ENCODE measurements at regions not wholly inside any gene's neighbourhood (a gene's known extent, or its start where the extent isn't known, plus 50 kb on each side); places are given as distances from the start of the nearest gene placed in this dataset.

DNA sequence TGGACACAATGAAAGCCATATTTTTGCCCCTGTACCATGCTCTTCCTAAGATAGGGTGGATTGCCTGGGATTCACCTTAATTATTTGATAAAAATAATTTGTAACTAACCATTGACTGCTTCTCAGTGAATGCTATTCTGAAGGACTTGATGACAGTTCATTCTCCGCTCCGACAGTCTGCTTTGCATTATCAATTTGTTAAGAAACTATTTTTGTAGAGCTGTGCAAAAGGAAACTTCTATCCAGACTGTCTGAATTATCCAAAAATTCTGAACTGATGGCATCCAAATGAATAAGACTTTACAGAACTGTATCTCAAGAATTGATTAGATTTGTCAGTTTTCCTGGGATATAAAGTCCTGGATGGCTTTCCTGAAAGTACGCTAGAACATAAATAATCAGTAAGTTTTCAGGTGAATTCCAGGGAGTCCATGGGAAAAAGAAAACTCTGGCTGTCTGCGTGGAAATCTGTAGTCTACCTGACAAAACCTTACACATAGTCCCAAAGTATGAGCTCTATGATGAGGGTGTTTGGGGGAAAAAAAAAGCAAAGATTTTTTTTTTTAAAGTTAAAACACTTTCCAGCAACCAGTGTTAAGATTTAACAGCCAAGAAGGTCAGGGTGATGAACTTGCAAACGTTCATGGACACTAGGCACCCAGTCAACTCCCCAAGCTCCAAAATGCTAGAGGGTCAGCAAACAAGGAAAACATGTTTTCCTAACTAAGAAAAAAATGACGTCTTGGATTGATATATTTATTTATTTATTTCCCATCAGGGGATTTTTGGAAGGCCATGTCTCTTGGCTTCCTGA lies 291.1 kb upstream of the TBX3 start:
- no peak overlapping the region for H3K4me3 Mint-ChIP-seq
- no peak for DNase-seq
- H3K4me1 Mint-ChIP-seq = no peaks in the 10 kb centered on the region
- peaks cover 2 to 12% (median 3%) of the 10 kb centered on the region in 6 donors for H3K9me3 Mint-ChIP-seq
- H3K27me3 Mint-ChIP-seq (ENCODE audit: low read depth in 3 of 3) = no peaks in the 10 kb centered on the region
- H3K27ac Mint-ChIP-seq = no peak overlapping the region
- H3K36me3 Mint-ChIP-seq = no peaks in the 10 kb centered on the region

DNA sequence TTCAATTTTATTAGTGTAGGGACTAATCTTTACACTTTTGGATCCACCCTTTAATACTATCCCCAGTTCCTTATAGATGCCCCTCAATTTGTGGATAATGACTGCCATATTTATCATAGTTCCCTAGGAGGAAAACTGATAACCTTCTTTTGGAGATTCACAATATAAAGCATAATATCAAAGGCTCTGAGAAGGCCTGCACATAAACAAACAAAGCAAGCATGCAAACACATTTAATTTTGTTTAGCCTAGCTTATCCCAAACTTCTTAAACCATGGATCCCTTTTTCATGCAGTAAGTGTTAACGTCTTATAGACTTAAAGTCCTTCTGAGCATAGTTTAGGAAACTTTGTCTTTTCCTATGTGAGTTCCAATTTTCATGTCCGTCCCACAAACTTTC lies 290.4 kb upstream of the TBX3 start:
- no peak for DNase-seq
- Mint-ChIP-seq H3K9me3 (peaks cover 2 to 15% (median 4%) of the 10 kb centered on the region in 6 donors), H3K36me3 (no peaks in the 10 kb centered on the region), H3K4me1 (no peaks in the 10 kb centered on the region), H3K4me3 (no peak overlapping the region), H3K27me3 (ENCODE audit: low read depth in 3 of 3) (no peaks in the 10 kb centered on the region), H3K27ac (no peak overlapping the region)

DNA sequence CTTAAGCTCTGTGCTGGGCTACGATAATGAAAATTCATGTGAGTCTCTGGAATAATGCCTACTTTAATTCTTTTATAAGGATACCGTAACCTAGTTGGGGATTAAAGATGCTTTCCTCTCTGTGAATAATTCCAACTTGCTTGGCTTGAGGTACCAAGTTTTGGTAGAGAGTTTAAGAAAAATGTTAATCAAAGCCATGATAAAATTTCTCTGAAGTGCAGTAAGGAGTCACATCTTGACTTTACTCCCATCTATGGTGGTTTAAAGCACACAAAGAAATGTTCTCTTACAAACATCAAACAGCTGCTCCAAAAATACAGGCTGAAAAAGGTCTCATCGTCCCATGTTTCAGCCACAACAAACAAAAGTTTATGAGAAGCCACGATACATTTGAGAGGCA lies 284.8 kb upstream of the TBX3 start:
- DNase-seq = no peak
- Mint-ChIP-seq H3K9me3 (peaks cover 1 to 21% (median 4%) of the 10 kb centered on the region in 6 donors), H3K27ac (no peak overlapping the region), H3K4me3 (no peak overlapping the region), H3K4me1 (no peaks in the 10 kb centered on the region), H3K36me3 (no peaks in the 10 kb centered on the region), H3K27me3 (ENCODE audit: low read depth in 3 of 3) (peaks cover 0 to 2% (median 0%) of the 10 kb centered on the region in 3 donors)

DNA sequence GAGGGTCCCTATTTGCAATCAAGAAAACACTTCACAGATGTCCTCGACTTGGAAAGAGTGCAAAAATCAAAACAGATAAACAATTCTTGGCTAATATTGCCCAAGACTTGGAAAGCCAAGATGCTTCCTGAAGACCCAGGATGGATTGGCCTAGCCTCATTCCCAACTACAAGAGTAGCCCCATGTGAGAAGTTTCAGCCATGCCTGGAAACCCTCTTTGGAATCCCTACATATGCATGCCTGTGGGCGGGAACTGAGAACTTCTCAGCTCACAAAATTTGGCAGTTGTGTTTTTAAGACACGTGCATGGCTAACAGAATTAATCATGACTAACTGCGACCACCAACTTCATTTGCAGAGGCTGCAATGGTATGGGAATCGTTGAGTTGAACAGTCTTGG lies 283.2 kb upstream of the TBX3 start:
- Mint-ChIP-seq H3K4me1 (no peaks in the 10 kb centered on the region), H3K27me3 (ENCODE audit: low read depth in 3 of 3) (peaks cover 0 to 2% (median 0%) of the 10 kb centered on the region in 3 donors), H3K4me3 (no peak overlapping the region), H3K27ac (no peak overlapping the region), H3K36me3 (no peaks in the 10 kb centered on the region), H3K9me3 (peaks cover 1 to 21% (median 4%) of the 10 kb centered on the region in 6 donors)
- DNase-seq = no peak

DNA sequence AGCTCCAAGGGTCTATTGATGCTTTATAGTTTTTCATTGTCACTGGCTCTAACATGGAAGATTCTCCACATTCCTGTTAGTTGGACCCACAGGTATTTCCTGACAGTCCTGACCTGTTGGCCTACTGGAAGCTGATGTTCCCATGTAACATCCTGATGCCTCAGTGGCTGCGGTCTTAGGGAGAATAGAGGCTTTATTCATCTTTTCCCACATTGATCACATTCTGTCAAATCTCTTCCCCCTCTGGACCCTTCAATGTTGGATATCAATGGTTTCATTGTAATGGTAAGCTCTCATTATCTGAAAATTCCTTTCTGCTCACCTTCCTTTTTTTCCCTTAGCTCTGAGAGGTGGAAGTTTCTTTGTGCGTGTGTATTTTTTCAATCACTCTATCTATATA lies 280.9 kb upstream of the TBX3 start:
- Mint-ChIP-seq H3K4me1 (no peaks in the 10 kb centered on the region), H3K4me3 (no peak overlapping the region), H3K27ac (no peak overlapping the region), H3K36me3 (no peaks in the 10 kb centered on the region), H3K27me3 (ENCODE audit: low read depth in 3 of 3) (peaks cover 0 to 2% (median 0%) of the 10 kb centered on the region in 3 donors), H3K9me3 (peaks cover 2 to 21% (median 4%) of the 10 kb centered on the region in 6 donors)
- no peak for DNase-seq

DNA sequence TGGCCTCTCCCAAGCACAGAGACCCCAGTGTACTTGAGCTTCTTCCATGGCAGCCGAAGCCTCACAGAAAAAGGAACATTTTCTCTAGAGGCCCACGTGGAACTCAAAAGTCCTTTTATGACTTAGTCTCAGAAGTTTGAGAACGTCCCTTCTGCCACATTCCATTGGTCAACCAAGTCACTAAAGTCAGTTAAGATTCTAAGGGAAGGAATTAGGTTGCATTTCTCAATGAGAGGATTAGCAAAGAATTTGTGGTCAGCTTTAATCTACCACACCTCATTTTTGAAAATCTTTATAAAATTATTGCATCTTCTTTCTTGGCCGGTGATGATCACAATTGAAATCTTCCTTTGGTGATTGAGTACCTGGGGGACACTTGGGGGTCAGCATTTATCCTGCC lies 279.9 kb upstream of the TBX3 start:
- no peak for DNase-seq

DNA sequence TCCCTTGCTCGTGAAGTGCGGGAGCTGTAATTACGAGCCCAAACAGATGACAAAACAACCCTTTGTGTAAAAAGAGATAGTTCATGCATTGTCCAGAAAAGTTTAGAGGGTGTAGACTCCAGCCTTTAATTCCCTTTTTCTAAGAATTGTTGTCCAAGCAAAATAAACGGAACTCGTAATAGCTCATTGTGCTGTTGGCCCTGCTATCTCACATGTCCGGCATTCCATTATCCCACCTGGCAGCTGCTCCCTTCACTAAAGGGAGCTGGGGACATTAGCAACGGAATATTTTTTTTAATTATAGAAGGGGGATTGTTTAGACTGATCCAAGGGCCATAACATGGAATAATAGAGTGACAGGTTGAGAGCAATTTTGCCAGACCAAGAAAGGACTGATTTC lies 277.5 kb upstream of the TBX3 start:
- no peaks in the 10 kb centered on the region for H3K27me3 Mint-ChIP-seq (ENCODE audit: low read depth in 3 of 3)
- no peaks in the 10 kb centered on the region for H3K36me3 Mint-ChIP-seq
- no peak for DNase-seq
- no peak overlapping the region for H3K4me3 Mint-ChIP-seq
- peaks cover 0 to 7% (median 3%) of the 10 kb centered on the region in 6 donors for H3K9me3 Mint-ChIP-seq
- no peaks in the 10 kb centered on the region for H3K4me1 Mint-ChIP-seq
- H3K27ac Mint-ChIP-seq = no peak overlapping the region

More for the DNA sequence above, 279.9 kb upstream of the TBX3 start:
- Mint-ChIP-seq H3K27ac (no peak overlapping the region), H3K36me3 (no peaks in the 10 kb centered on the region), H3K4me1 (no peaks in the 10 kb centered on the region), H3K4me3 (no peak overlapping the region), H3K27me3 (ENCODE audit: low read depth in 3 of 3) (peaks cover 0 to 2% (median 0%) of the 10 kb centered on the region in 3 donors), H3K9me3 (peaks cover 0 to 12% (median 5%) of the 10 kb centered on the region in 6 donors)

DNA sequence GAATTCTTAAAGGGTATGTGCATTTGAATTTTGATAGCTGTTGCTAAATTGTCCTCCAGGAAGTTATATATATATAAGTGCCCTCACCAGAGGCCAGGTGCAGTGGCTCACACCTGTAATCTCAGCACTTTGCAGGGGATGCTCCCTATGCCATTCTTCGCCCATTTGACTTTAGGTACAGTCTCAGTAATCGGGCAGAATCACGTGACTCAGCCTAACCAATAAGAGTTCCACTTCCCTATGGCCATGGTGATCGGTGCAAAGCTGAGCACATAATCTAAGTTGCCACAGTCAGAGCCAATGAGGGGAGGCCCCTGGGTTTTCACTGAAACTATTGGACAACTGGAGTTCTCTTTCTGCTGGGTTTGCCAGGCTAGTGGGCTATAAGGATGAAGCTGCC lies 274.6 kb upstream of the TBX3 start:
- Mint-ChIP-seq H3K27me3 (ENCODE audit: low read depth in 3 of 3) (no peaks in the 10 kb centered on the region), H3K36me3 (no peaks in the 10 kb centered on the region), H3K4me1 (no peaks in the 10 kb centered on the region), H3K27ac (no peak overlapping the region), H3K4me3 (no peak overlapping the region), H3K9me3 (peaks cover 0 to 6% (median 0%) of the 10 kb centered on the region in 6 donors)
- no peak for DNase-seq

DNA sequence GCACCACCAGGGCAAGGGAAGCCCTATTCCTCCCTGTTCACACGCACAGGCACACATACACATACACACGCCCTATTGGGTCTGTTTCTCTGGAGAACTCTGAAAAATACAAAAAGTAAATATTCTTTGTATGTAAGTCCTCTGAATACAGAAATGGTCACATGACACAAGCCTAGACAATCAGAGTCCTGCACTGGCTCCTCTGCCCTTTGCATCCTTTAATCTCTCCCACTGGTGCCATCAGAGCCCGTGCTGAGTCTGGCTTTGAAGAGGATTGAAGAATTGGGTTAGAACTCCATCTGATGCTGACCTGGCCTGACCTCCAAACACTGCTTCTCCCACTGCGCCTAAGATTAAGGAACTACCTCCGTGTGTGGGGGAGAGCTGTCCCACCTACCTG lies 273.2 kb upstream of the TBX3 start:
- Mint-ChIP-seq H3K4me3 (no peak overlapping the region), H3K9me3 (peaks cover 0 to 6% (median 0%) of the 10 kb centered on the region in 6 donors), H3K4me1 (no peaks in the 10 kb centered on the region), H3K27me3 (ENCODE audit: low read depth in 3 of 3) (peaks cover 0 to 1% (median 0%) of the 10 kb centered on the region in 3 donors), H3K27ac (no peak overlapping the region), H3K36me3 (no peaks in the 10 kb centered on the region)
- no peak for DNase-seq

DNA sequence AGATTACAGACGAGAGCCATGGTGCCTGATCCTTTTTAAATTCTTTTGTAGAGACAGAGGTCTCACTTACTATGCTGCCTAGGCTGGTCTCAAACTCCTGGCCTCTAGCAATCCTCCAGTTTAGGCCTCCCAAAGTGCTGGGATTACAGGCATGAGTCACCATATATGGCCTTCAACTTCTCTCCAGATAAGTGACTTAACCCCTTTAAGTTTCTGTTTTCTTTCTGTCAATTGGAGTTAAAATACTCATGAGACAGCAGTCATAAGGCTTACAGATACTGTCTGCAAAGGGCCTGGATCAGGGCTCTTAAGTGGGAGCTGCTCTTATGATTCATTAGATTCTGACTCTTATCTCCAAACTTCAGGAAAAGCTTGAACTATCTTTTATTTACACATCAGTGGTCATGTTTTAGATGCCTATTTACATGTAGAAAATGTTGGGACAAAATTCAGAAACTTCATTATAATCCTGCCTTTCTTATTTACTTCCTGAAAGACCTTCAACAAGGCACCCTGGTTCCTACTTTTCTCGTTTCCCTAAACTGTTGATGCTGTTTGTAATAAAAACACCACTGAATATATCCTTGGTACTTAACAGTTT lies 271.5 kb upstream of the TBX3 start:
- Mint-ChIP-seq H3K9me3 (peaks cover 0 to 6% (median 0%) of the 10 kb centered on the region in 6 donors), H3K4me3 (no peak overlapping the region), H3K36me3 (no peaks in the 10 kb centered on the region), H3K27me3 (ENCODE audit: low read depth in 3 of 3) (peaks cover 0 to 1% (median 0%) of the 10 kb centered on the region in 3 donors), H3K4me1 (no peaks in the 10 kb centered on the region), H3K27ac (no peak overlapping the region)
- DNase-seq = no peak

DNA sequence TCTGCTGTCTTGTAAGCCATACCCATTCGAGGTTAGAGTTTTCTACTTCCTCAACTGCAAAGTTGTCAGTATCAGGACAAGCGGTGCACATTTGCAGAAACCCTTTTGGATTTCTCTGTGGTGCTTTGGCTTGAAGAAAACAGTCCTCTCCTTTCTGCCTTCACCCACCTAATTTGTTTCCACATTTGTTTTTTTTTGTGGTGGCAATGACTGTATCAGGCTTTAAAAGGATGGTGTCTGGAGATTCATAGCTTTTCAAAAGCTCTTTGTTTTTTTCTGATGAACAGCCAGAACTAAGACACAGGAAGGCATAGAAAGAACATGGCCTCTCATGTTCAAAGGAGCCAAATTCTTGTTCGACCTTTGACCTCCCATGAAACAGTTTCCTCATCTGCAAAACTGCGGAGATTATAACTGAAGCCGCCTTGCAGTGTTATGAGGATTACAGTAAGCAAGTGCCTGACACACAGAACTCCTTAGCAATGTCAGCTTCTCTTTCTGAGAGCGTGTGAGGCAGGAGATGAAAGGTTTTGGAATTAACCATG lies 270.6 kb upstream of the TBX3 start:
- DNase-seq = no peak
- H3K36me3 Mint-ChIP-seq = no peaks in the 10 kb centered on the region
- H3K27me3 Mint-ChIP-seq (ENCODE audit: low read depth in 3 of 3) = peaks cover 0 to 1% (median 0%) of the 10 kb centered on the region in 3 donors
- H3K4me3 Mint-ChIP-seq = no peak overlapping the region
- H3K27ac Mint-ChIP-seq = no peak overlapping the region
- peaks cover 0 to 4% (median 0%) of the 10 kb centered on the region in 6 donors for H3K9me3 Mint-ChIP-seq
- no peaks in the 10 kb centered on the region for H3K4me1 Mint-ChIP-seq

DNA sequence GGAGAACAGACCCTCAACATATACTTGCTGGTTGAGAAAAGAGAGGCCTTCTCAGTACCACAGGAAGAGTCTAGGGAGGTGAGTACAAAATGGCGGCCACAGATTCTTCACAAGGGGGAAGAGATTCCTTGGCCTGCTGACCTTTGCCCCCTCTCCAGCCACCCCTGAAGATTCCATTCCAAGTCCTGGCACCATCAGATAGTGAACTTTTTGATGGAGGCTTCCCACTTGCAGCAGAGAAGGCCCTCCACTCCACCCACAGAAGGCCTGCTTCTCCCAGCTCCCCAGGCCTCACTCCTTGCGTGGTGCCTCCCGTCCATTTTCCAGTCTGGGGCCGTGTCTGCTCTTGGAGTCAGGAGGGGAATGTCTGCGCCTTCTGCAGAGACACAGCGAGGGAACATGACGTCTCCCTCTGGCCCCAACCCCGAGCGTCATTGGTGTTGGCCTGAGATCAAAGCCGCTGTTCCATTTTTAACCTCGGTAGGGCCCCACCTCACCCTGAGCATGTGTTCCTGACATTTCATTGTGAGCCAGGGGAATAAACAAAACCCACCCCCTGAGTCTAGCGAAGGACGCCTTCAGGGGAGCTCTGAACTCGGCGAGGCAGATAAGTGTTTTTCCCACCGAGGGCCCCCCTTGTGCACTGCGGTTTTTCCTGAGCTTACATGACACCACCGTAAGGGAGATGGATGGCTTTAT lies 268.7 kb upstream of the TBX3 start:
- Mint-ChIP-seq H3K4me1 (no peaks in the 10 kb centered on the region), H3K27me3 (ENCODE audit: low read depth in 3 of 3) (peaks cover 0 to 1% (median 0%) of the 10 kb centered on the region in 3 donors), H3K36me3 (no peaks in the 10 kb centered on the region), H3K27ac (no peak overlapping the region), H3K9me3 (peaks cover 0 to 2% (median 0%) of the 10 kb centered on the region in 6 donors), H3K4me3 (no peak overlapping the region)
- no peak for DNase-seq

DNA sequence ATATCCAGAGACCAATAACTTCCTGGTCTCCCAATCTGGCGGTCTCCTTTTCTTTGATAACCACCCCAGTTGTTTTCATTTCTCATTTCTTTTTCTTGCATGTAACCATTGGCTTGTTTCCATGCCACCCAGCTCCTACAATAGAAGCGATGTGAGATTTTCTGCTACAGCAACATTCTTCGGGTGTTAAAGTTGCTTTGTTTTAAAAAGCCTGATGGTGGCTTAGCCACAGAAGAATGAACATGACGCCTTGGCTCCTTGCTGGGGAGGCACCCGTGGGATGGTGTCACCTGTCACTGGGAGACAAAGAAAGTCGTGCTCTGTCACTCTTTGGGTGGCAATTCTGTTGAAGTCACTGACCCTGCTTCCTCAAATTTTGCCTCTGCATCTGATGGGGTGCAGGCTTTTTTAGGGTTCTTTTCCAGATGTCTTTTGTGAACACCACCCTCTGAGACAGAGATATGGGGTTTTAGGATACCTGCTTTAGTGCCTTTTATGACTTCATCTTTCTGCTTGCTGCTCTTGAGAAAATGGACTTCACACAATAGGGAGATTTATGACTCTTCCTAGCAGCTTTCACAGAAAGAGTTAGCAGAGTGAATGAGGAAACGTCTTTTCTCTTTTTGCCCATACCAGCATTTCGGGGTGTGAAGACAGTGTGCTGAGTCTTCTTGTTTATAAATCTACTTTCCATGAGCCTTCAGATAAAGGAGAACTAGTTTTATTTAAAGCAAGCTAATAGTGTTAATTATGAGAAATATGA lies 265.3 kb upstream of the TBX3 start:
- Mint-ChIP-seq H3K27me3 (ENCODE audit: low read depth in 3 of 3) (peaks cover 0 to 1% (median 0%) of the 10 kb centered on the region in 3 donors), H3K27ac (no peak overlapping the region), H3K36me3 (no peaks in the 10 kb centered on the region), H3K4me3 (no peak overlapping the region), H3K9me3 (peaks cover 0 to 1% (median 0%) of the 10 kb centered on the region in 6 donors), H3K4me1 (no peaks in the 10 kb centered on the region)
- DNase-seq = no peak
